CD4-positive, alpha-beta T cell (primary cell): ENCODE measurements at regions not wholly inside any gene's neighbourhood (a gene's known extent, or its start where the extent isn't known, plus 50 kb on each side); places are given as distances from the start of the nearest gene placed in this dataset.

Experiments
- ATAC-seq: fragments of 200-7000 bp; cut with Tn5 transposase; one replicate; pipeline ENCODE4 v1.10.0; 2022; ENCODE audit warnings: mild to moderate bottlenecking; ENCODE audit not compliant: poor library complexity
- CTCF ChIA-PET: fragments of 350-600 bp; sonication (Branson Sonifier 250); formaldehyde crosslinking; loops from one replicate; lab custom pipeline; 2021; ENCODE audit warnings: antibody characterized with exemption, inconsistent platforms; lab: Charles Lee
- POLR2A ChIA-PET: fragments of 350-600 bp; sonication (Branson Sonifier 250); formaldehyde crosslinking; loops from one replicate; lab custom pipeline; 2021; ENCODE audit warnings: antibody characterized with exemption, inconsistent platforms; lab: Charles Lee
- DNase-seq, 14 experiments: peaks; one replicate each; pipeline ENCODE4 v3.0.0-alpha.2; 2013 to 2020; ENCODE audit warnings: mixed read lengths in 2 of 14
- H3K27ac ChIP-seq, 2 donors: one replicate each; pipeline versions ENCODE4 v1.5.1 to v1.7.0; 2013; ENCODE audit warnings: low read length in 2 of 2, low read depth in 1 of 2, mild to moderate bottlenecking in 1 of 2
- H3K27me3 ChIP-seq, 2 experiments: 1 replicate in 1 of 2; 2 replicates in 1 of 2; pipeline versions ENCODE4 v1.6.1 to v1.7.0; 2013; ENCODE audit warnings: low read length in 2 of 2, control low read depth in 1 of 2, mild to moderate bottlenecking in 1 of 2, moderate library complexity in 1 of 2; ENCODE audit not compliant: insufficient read depth in 2 of 2, control insufficient read depth in 1 of 2
- H3K36me3 ChIP-seq: one replicate; pipeline ENCODE4 v1.6.1; 2013; ENCODE audit warnings: low read length, control low read depth; ENCODE audit not compliant: insufficient read depth
- H3K4me1 ChIP-seq: one replicate; pipeline ENCODE4 v1.6.1; 2013; ENCODE audit warnings: low read length, control low read depth; ENCODE audit not compliant: insufficient read depth
- H3K4me3 ChIP-seq: one replicate; pipeline ENCODE4 v1.5.1; 2013; ENCODE audit warnings: mild to moderate bottlenecking, low read length, moderate library complexity
- H3K9me3 ChIP-seq, 2 experiments: 1 replicate in 1 of 2; 2 replicates in 1 of 2; pipeline versions ENCODE4 v1.6.1 to v1.7.0; 2013; ENCODE audit warnings: low read length in 2 of 2, mild to moderate bottlenecking in 2 of 2, control low read depth in 1 of 2, moderate library complexity in 1 of 2; ENCODE audit not compliant: control insufficient read depth in 1 of 2, insufficient read depth in 1 of 2
- H3K27ac Mint-ChIP-seq: one replicate; pipeline ENCODE4 v1.8.0; 2020; ENCODE audit warnings: mixed read lengths
- H3K27me3 Mint-ChIP-seq: one replicate; pipeline ENCODE4 v1.8.0; 2021; ENCODE audit warnings: mixed read lengths
- H3K36me3 Mint-ChIP-seq: one replicate; pipeline ENCODE4 v1.8.0; 2021; ENCODE audit warnings: low read depth, mixed read lengths
- H3K4me1 Mint-ChIP-seq: one replicate; pipeline ENCODE4 v1.8.0; 2021; ENCODE audit warnings: low read depth, mixed read lengths
- H3K4me3 Mint-ChIP-seq: one replicate; pipeline ENCODE4 v1.8.0; 2020; ENCODE audit warnings: mild to moderate bottlenecking, mixed read lengths
- H3K9me3 Mint-ChIP-seq: one replicate; pipeline ENCODE4 v1.8.0; 2020; ENCODE audit warnings: mixed read lengths
- CTCF ChIP-seq: fragments of 200-600 bp; IDR thresholded peaks from one replicate; pipeline ENCODE4 v1.8.0; 2022; ENCODE audit warnings: antibody characterized with exemption, mild to moderate bottlenecking
- intact Hi-C, 2 experiments: fragments of 100-400 bp; cut with DNase I in 1 of 2; cut with micrococcal nuclease in 1 of 2; formaldehyde crosslinking; loops; one replicate each; pipeline versions ENCODE4 v1.15.1 to v1.9.0; 2023 to 2025; cut with DNase I, micrococcal nuclease

GRCh38 chr6:82712389-82712788 is 348.8 kb downstream of the TPBG start:
- Mint-ChIP-seq H3K9me3 (peaks cover 10% of the 10 kb centered on the region), H3K36me3 (no peaks in the 10 kb centered on the region), H3K27me3 (peaks cover 28% of the 10 kb centered on the region), H3K4me1 (no peaks in the 10 kb centered on the region), H3K4me3 (no peak overlapping the region), H3K27ac (no peak overlapping the region)
- DNase-seq (no peak), ATAC-seq (no peak)
- no peak overlapping the region for H3K4me3 ChIP-seq
- no peaks in the 10 kb centered on the region for H3K36me3 ChIP-seq
- no peak overlapping the region for H3K27ac ChIP-seq
- intact Hi-C loops: no loop called here
- no peak for TF ChIP-seq CTCF
- ChIA-PET POLR2A (no interaction called here), CTCF (no interaction called here)
- H3K27me3 ChIP-seq: no peaks in the 10 kb centered on the region
- H3K9me3 ChIP-seq: no peaks in the 10 kb centered on the region
- H3K4me1 ChIP-seq: no peaks in the 10 kb centered on the region

DNA sequence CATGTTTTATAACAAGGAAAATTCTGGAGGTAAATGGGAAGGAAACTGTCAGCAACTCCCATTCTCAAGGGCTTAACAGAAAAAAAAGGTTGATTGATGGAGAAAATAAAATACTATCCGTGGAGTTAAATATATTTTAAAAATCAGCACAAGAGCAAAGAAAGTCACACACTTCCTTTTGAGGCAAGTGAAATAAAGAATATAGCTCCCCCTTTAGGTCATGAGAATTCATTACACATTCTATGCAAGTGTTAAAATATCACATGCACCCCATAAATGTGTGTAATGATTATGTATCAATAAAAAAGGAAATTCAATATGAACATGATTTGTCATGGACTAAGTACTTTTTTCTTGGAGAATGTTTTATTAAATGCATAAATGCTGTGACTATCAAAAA is 349.2 kb downstream of the TPBG start:
- Histone ChIP-seq H3K4me3 (no peak overlapping the region), H3K27me3 (no peaks in the 10 kb centered on the region), H3K9me3 (no peaks in the 10 kb centered on the region), H3K4me1 (no peaks in the 10 kb centered on the region), H3K27ac (no peak overlapping the region), H3K36me3 (no peaks in the 10 kb centered on the region)
- Mint-ChIP-seq H3K27me3 (peaks cover 29% of the 10 kb centered on the region), H3K27ac (no peak overlapping the region), H3K9me3 (peaks cover 10% of the 10 kb centered on the region), H3K4me3 (no peak overlapping the region), H3K4me1 (no peaks in the 10 kb centered on the region), H3K36me3 (no peaks in the 10 kb centered on the region)
- POLR2A ChIA-PET: no interaction called here
- CTCF ChIA-PET: no interaction called here
- ATAC-seq (no peak), DNase-seq (peak in 2 of 14 experiments; percentile 1 to 6)
- intact Hi-C loops: no loop called here
- no peak for TF ChIP-seq CTCF

- H3K27me3 Mint-ChIP-seq: peaks cover 4% of the 10 kb centered on the region
- CTCF ChIA-PET: no interaction called here
- DNase-seq: no peak
- Histone ChIP-seq H3K36me3 (no peaks in the 10 kb centered on the region), H3K4me1 (no peaks in the 10 kb centered on the region), H3K27ac (no peak overlapping the region), H3K4me3 (no peak overlapping the region), H3K27me3 (no peaks in the 10 kb centered on the region), H3K9me3 (peaks cover 0 to 4% of the 10 kb centered on the region in 2 experiments)
- intact Hi-C loops: no loop called here
- no peak overlapping the region for H3K4me3 Mint-ChIP-seq
- POLR2A ChIA-PET: no interaction called here
- no peak overlapping the region for H3K27ac Mint-ChIP-seq
- H3K4me1 Mint-ChIP-seq: no peaks in the 10 kb centered on the region
- H3K9me3 Mint-ChIP-seq: peaks cover 3% of the 10 kb centered on the region
- H3K36me3 Mint-ChIP-seq: no peaks in the 10 kb centered on the region
- no peak for ATAC-seq
- TF ChIP-seq CTCF: no peak
Observed at GRCh38 chr6:82720992-82721391, 344.6 kb downstream of the UBE3D start.
